ENCODE measurements at regions not wholly inside any gene's neighbourhood (a gene's known extent, or its start where the extent isn't known, plus 50 kb on each side); places are given as distances from the start of the nearest gene placed in this dataset.

DNA sequence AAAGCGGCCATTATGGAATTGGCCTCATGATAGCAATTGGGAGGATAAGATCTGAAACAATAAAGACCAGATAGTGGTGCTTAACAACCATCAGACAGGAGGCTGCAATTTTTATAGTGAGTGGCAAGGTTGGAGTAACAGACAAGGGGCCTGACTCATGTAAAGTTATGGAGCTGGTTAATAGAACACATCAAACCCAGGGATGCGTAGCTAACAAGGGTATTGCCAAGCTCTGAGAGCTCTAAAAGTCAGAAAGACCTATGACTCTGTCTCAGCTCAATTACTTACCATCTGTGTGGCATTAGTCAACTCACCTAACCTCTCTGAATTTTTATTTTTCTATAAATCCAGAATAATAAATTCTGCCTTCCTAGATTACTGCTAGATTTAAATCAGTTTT, 1731.5 kb upstream of the FLRT2 start:
- TF ChIP-seq POLR2A (IDR thresholded peaks at IDR 0.05; ENCODE audit: low read depth, low read length) (no peak), POLR2AphosphoS5 (IDR thresholded peaks at IDR 0.05; ENCODE audit: insufficient read depth, low read depth, low read length) (no peak), EZH2 (IDR thresholded peaks at IDR 0.05; ENCODE audit: borderline replicate concordance, low read depth, low read length, severe bottlenecking) (no peak), JUN (IDR thresholded peaks at IDR 0.05; ENCODE audit: borderline replicate concordance, insufficient read depth, insufficient read length, low read depth) (no peak), MYC (IDR thresholded peaks at IDR 0.05; ENCODE audit: low read depth, low read length) (no peak), GATA2 (IDR thresholded peaks at IDR 0.05; ENCODE audit: insufficient read depth, insufficient read length, low read depth, low read length) (no peak), FOS (IDR thresholded peaks at IDR 0.05; ENCODE audit: borderline replicate concordance, insufficient read depth, low read length) (no peak)
- TF ChIP-seq, protein P1, sequence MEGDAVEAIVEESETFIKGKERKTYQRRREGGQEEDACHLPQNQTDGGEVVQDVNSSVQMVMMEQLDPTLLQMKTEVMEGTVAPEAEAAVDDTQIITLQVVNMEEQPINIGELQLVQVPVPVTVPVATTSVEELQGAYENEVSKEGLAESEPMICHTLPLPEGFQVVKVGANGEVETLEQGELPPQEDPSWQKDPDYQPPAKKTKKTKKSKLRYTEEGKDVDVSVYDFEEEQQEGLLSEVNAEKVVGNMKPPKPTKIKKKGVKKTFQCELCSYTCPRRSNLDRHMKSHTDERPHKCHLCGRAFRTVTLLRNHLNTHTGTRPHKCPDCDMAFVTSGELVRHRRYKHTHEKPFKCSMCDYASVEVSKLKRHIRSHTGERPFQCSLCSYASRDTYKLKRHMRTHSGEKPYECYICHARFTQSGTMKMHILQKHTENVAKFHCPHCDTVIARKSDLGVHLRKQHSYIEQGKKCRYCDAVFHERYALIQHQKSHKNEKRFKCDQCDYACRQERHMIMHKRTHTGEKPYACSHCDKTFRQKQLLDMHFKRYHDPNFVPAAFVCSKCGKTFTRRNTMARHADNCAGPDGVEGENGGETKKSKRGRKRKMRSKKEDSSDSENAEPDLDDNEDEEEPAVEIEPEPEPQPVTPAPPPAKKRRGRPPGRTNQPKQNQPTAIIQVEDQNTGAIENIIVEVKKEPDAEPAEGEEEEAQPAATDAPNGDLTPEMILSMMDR (IDR thresholded peaks at IDR 0.05; ENCODE audit: extremely low read depth in 1 of 2, insufficient read depth in 1 of 2, low read depth in 1 of 2, low read length in 2 of 2), result no peak
- TF ChIP-seq, protein P2, sequence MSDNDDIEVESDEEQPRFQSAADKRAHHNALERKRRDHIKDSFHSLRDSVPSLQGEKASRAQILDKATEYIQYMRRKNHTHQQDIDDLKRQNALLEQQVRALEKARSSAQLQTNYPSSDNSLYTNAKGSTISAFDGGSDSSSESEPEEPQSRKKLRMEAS (IDR thresholded peaks at IDR 0.05; ENCODE audit: insufficient read depth, insufficient read length), result no peak
